Progenitor cell of endocrine pancreas (in vitro differentiated cells): ENCODE measurements at regions not wholly inside any gene's neighbourhood (a gene's known extent, or its start where the extent isn't known, plus 50 kb on each side); places are given as distances from the start of the nearest gene placed in this dataset.
"Not testable (repeated sequence)": the region's sequence is repeated elsewhere in the genome, so short reads cannot be mapped to it uniquely, and the experiment has no call there.

ENCODE experiments used
- DNase-seq: peaks from one replicate; pipeline ENCODE4 v3.0.0; 2021; ENCODE audit warnings: low spot score; ENCODE audit not compliant: unreplicated experiment
- H3K27ac Mint-ChIP-seq: 2 replicates; pipeline ENCODE4 v1.8.0; 2021; ENCODE audit warnings: mild to moderate bottlenecking, moderate library complexity, mixed read lengths
- H3K27me3 Mint-ChIP-seq: 2 replicates; pipeline ENCODE4 v1.8.0; 2021; ENCODE audit warnings: mixed read lengths
- H3K36me3 Mint-ChIP-seq: 2 replicates; pipeline ENCODE4 v1.8.0; 2022; ENCODE audit warnings: mixed read lengths; ENCODE audit not compliant: insufficient read depth
- H3K4me1 Mint-ChIP-seq: 2 replicates; pipeline ENCODE4 v1.8.0; 2021; ENCODE audit warnings: low read depth, mixed read lengths
- H3K4me3 Mint-ChIP-seq: 2 replicates; pipeline ENCODE4 v1.8.0; 2021; ENCODE audit warnings: low read depth, mild to moderate bottlenecking, moderate library complexity, mixed read lengths
- H3K9me3 Mint-ChIP-seq: 2 replicates; pipeline ENCODE4 v1.8.0; 2021; ENCODE audit warnings: low read depth, mixed read lengths
- CTCF ChIP-seq: fragments of 200-600 bp; sonication (generic); IDR thresholded peaks from one replicate; pipeline ENCODE4 v1.5.0; 2021; ENCODE audit warnings: antibody characterized with exemption, mild to moderate bottlenecking; ENCODE audit not compliant: unreplicated experiment

GRCh38 chr1:47491341-47491753 lies 53.5 kb downstream of the FOXD2 start:
- no peak overlapping the region for H3K27ac Mint-ChIP-seq
- H3K27me3 Mint-ChIP-seq = peaks cover 51% of the 10 kb centered on the region
- no peak for TF ChIP-seq CTCF
- no peaks in the 10 kb centered on the region for H3K9me3 Mint-ChIP-seq
- H3K36me3 Mint-ChIP-seq = no peaks in the 10 kb centered on the region
- H3K4me3 Mint-ChIP-seq = no peak overlapping the region
- H3K4me1 Mint-ChIP-seq = no peaks in the 10 kb centered on the region
- DNase-seq = no peak

- Mint-ChIP-seq H3K4me1 (no peaks in the 10 kb centered on the region), H3K27ac (no peak overlapping the region), H3K4me3 (no peak overlapping the region), H3K27me3 (peaks cover 70% of the 10 kb centered on the region), H3K9me3 (no peaks in the 10 kb centered on the region), H3K36me3 (no peaks in the 10 kb centered on the region)
- no peak for TF ChIP-seq CTCF
- no peak for DNase-seq
Measured at GRCh38 chr1:47495176-47495713, 57.4 kb downstream of the FOXD2 start.

- Mint-ChIP-seq H3K27ac (no peak overlapping the region), H3K9me3 (no peaks in the 10 kb centered on the region), H3K36me3 (no peaks in the 10 kb centered on the region), H3K4me1 (no peaks in the 10 kb centered on the region), H3K4me3 (no peak overlapping the region), H3K27me3 (peaks cover 73% of the 10 kb centered on the region)
- DNase-seq = no peak
- TF ChIP-seq CTCF = no peak
Measured at GRCh38 chr1:47498551-47498950, 60.7 kb downstream of the FOXD2 start.

- Mint-ChIP-seq H3K4me1 (no peaks in the 10 kb centered on the region), H3K36me3 (no peaks in the 10 kb centered on the region)
Measured at GRCh38 chr1:47501069-47501468, 63.2 kb downstream of the FOXD2 start.

GRCh38 chr1:47502746-47503370 lies 65.0 kb downstream of the FOXD2 start:
- no peak for DNase-seq
- TF ChIP-seq CTCF = no peak
- no peaks in the 10 kb centered on the region for H3K4me1 Mint-ChIP-seq
- H3K4me3 Mint-ChIP-seq = no peak overlapping the region
- no peak overlapping the region for H3K27ac Mint-ChIP-seq
- H3K9me3 Mint-ChIP-seq = no peaks in the 10 kb centered on the region
- H3K27me3 Mint-ChIP-seq = peaks cover 71% of the 10 kb centered on the region
- no peaks in the 10 kb centered on the region for H3K36me3 Mint-ChIP-seq

More at GRCh38 chr1:47501069-47501468, 63.2 kb downstream of the FOXD2 start:
- no peak overlapping the region for H3K4me3 Mint-ChIP-seq
- DNase-seq = no peak
- no peak overlapping the region for H3K27ac Mint-ChIP-seq
- H3K27me3 Mint-ChIP-seq = peaks cover 67% of the 10 kb centered on the region
- no peaks in the 10 kb centered on the region for H3K9me3 Mint-ChIP-seq
- no peak for TF ChIP-seq CTCF

GRCh38 chr1:47504840-47505239 lies 67.0 kb downstream of the FOXD2 start:
- not testable (repeated sequence) for H3K36me3 Mint-ChIP-seq, H3K27ac Mint-ChIP-seq, H3K4me1 Mint-ChIP-seq, H3K4me3 Mint-ChIP-seq, DNase-seq, H3K9me3 Mint-ChIP-seq
- H3K27me3 Mint-ChIP-seq = peaks cover 73% of the 10 kb centered on the region
